H9 (cell line): ENCODE measurements at regions not wholly inside any gene's neighbourhood (a gene's known extent, or its start where the extent isn't known, plus 50 kb on each side); places are given as distances from the start of the nearest gene placed in this dataset.

Source experiments
- DNase-seq: peaks from one replicate; pipeline ENCODE4 v3.0.0-alpha.2; 2017
- H2AFZ ChIP-seq: one replicate; pipeline ENCODE4 v1.6.1; 2013; ENCODE audit warnings: mild to moderate bottlenecking, low read length, control low read depth, moderate library complexity
- H2AK5ac ChIP-seq: 2 replicates; pipeline ENCODE4 v1.6.1; 2013; ENCODE audit warnings: low read length, control low read depth, mixed read lengths; ENCODE audit not compliant: insufficient read length
- H2BK120ac ChIP-seq: one replicate; pipeline ENCODE4 v1.6.1; 2013; ENCODE audit warnings: low read depth, mild to moderate bottlenecking, low read length, control low read depth, inconsistent platforms; ENCODE audit not compliant: poor library complexity, severe bottlenecking
- H2BK12ac ChIP-seq: 2 replicates; pipeline ENCODE4 v1.6.1; 2013; ENCODE audit warnings: low read length, control low read depth, mixed read lengths, low read depth; ENCODE audit not compliant: insufficient read length
- H2BK15ac ChIP-seq: 2 replicates; pipeline ENCODE4 v1.6.1; 2013; ENCODE audit warnings: low read depth, low read length, control low read depth
- H2BK20ac ChIP-seq: one replicate; pipeline ENCODE4 v1.6.1; 2013; ENCODE audit warnings: low read depth, mild to moderate bottlenecking, low read length, control low read depth, inconsistent platforms; ENCODE audit not compliant: poor library complexity, severe bottlenecking
- H2BK5ac ChIP-seq: 2 replicates; pipeline ENCODE4 v1.6.1; 2013; ENCODE audit warnings: low read length, control low read depth, mixed read lengths; ENCODE audit not compliant: insufficient read length
- H3K14ac ChIP-seq: 2 replicates; pipeline ENCODE4 v1.6.1; 2013; ENCODE audit warnings: low read length, control low read depth; ENCODE audit not compliant: insufficient read depth
- H3K18ac ChIP-seq: 2 replicates; pipeline ENCODE4 v1.6.1; 2013; ENCODE audit warnings: low read depth, mild to moderate bottlenecking, mixed read lengths, low read length, control low read depth; ENCODE audit not compliant: insufficient read length
- H3K23ac ChIP-seq: 2 replicates; pipeline ENCODE4 v1.6.1; 2013; ENCODE audit warnings: low read length, control low read depth, mixed read lengths, low read depth; ENCODE audit not compliant: insufficient read length
- H3K23me2 ChIP-seq: 2 replicates; pipeline ENCODE4 v1.6.1; 2013; ENCODE audit warnings: low read depth, mild to moderate bottlenecking, mixed read lengths, low read length, control low read depth; ENCODE audit not compliant: insufficient read length, poor library complexity, severe bottlenecking
- H3K27ac ChIP-seq: 2 replicates; pipeline ENCODE4 v1.5.1; 2013; ENCODE audit warnings: low read length, control low read depth, mixed read lengths, low read depth; ENCODE audit not compliant: insufficient read length
- H3K27me3 ChIP-seq: 2 replicates; pipeline ENCODE4 v1.6.1; 2013; ENCODE audit warnings: low read length, control low read depth, inconsistent platforms; ENCODE audit not compliant: insufficient read depth
- H3K4ac ChIP-seq: 2 replicates; pipeline ENCODE4 v1.6.1; 2013; ENCODE audit warnings: low read depth, mild to moderate bottlenecking, control low read depth, inconsistent platforms, low read length, moderate library complexity
- H3K4me1 ChIP-seq: 2 replicates; pipeline ENCODE4 v1.6.1; 2013; ENCODE audit warnings: low read length, control low read depth, inconsistent platforms; ENCODE audit not compliant: insufficient read depth
- H3K4me2 ChIP-seq: 2 replicates; pipeline ENCODE4 v1.6.1; 2013; ENCODE audit warnings: low read length, control low read depth, mixed read lengths; ENCODE audit not compliant: insufficient read length, insufficient read depth
- H3K56ac ChIP-seq: 2 replicates; pipeline ENCODE4 v1.6.1; 2013; ENCODE audit warnings: low read depth, mild to moderate bottlenecking, mixed read lengths, low read length, control low read depth; ENCODE audit not compliant: insufficient read length
- H3K79me1 ChIP-seq: 2 replicates; pipeline ENCODE4 v1.6.1; 2013; ENCODE audit warnings: low read depth, mild to moderate bottlenecking, moderate library complexity, low read length, control low read depth, inconsistent platforms; ENCODE audit not compliant: insufficient read depth, poor library complexity, severe bottlenecking
- H3K79me2 ChIP-seq: 2 replicates; pipeline ENCODE4 v1.6.1; 2013; ENCODE audit warnings: low read length, control low read depth, inconsistent platforms; ENCODE audit not compliant: insufficient read depth
- H3K9ac ChIP-seq: 2 replicates; pipeline ENCODE4 v1.6.1; 2013; ENCODE audit warnings: low read length, control low read depth, mixed read lengths; ENCODE audit not compliant: insufficient read length; ENCODE audit errors: extremely low read depth
- H3K9me3 ChIP-seq: one replicate; pipeline ENCODE4 v1.6.1; 2013; ENCODE audit warnings: low read depth, low read length, inconsistent platforms; ENCODE audit not compliant: control insufficient read depth
- H3T11ph ChIP-seq: one replicate; pipeline ENCODE4 v1.6.1; 2013; ENCODE audit warnings: mild to moderate bottlenecking, low read length, control low read depth, inconsistent platforms
- H4K20me1 ChIP-seq: one replicate; pipeline ENCODE4 v1.6.1; 2013; ENCODE audit not compliant: control insufficient read depth, insufficient read length, insufficient read depth
- H4K5ac ChIP-seq: 2 replicates; pipeline ENCODE4 v1.6.1; 2013; ENCODE audit warnings: low read depth, mild to moderate bottlenecking, mixed read lengths, low read length, control low read depth; ENCODE audit not compliant: insufficient read length
- H4K8ac ChIP-seq: replicated peaks from 2 replicates; pipeline ENCODE4 v1.6.1; 2013; ENCODE audit warnings: low read length, control low read depth, mixed read lengths, low read depth; ENCODE audit not compliant: insufficient read length
- H4K91ac ChIP-seq: 2 replicates; pipeline ENCODE4 v1.6.1; 2013; ENCODE audit warnings: low read depth, mild to moderate bottlenecking, moderate library complexity, mixed read lengths, low read length, control low read depth; ENCODE audit not compliant: insufficient read length
- H3K27ac Mint-ChIP-seq, 3 experiments: 2 replicates in 2 of 3; 3 replicates in 1 of 3; pipeline ENCODE4 v1.8.0; 2020 to 2021; ENCODE audit warnings: mixed read lengths in 3 of 3, mild to moderate bottlenecking in 1 of 3, moderate library complexity in 1 of 3
- H3K27me3 Mint-ChIP-seq: 2 replicates; pipeline ENCODE4 v1.8.0; 2021; ENCODE audit warnings: low read depth, mild to moderate bottlenecking, moderate library complexity, mixed read lengths
- H3K36me3 Mint-ChIP-seq, 3 experiments: 2 replicates in 2 of 3; 3 replicates in 1 of 3; pipeline ENCODE4 v1.8.0; 2020 to 2021; ENCODE audit warnings: low read depth in 3 of 3, mixed read lengths in 3 of 3; ENCODE audit not compliant: insufficient read depth in 1 of 3
- H3K4me1 Mint-ChIP-seq, 2 experiments: 2 replicates each; pipeline ENCODE4 v1.8.0; 2020; ENCODE audit warnings: mixed read lengths in 2 of 2
- H3K4me3 Mint-ChIP-seq, 2 experiments: 2 replicates in 1 of 2; 3 replicates in 1 of 2; pipeline ENCODE4 v1.8.0; 2020 to 2021; ENCODE audit warnings: mild to moderate bottlenecking in 2 of 2, mixed read lengths in 2 of 2, moderate library complexity in 1 of 2
- H3K9me3 Mint-ChIP-seq, 2 experiments: 2 replicates in 1 of 2; 3 replicates in 1 of 2; pipeline ENCODE4 v1.8.0; 2020; ENCODE audit warnings: mild to moderate bottlenecking in 2 of 2, mixed read lengths in 2 of 2, moderate library complexity in 1 of 2
- CTCF ChIP-seq: fragments of 200-600 bp; sonication (generic); conservative IDR thresholded peaks from 3 replicates; pipeline ENCODE4 v1.8.0; 2021; ENCODE audit warnings: antibody characterized with exemption, mild to moderate bottlenecking
- WGBS: extraction: QIAGEN DNeasy Blood & Tissue Kit; methylation state at CpG from one replicate; pipeline ENCODE4 v1.1.7; 2013; ENCODE audit warnings: missing lambda C conversion rate, low lambda C conversion rate, mixed read lengths; ENCODE audit not compliant: insufficient read length; ENCODE audit errors: extremely low coverage; 5-methylcytosine and 5-hydroxymethylcytosine counted together

- Histone ChIP-seq H3K4me1 (no peaks in the 10 kb centered on the region), H2BK20ac (no peak overlapping the region), H2BK5ac (no peak overlapping the region), H3K79me2 (no peaks in the 10 kb centered on the region), H4K20me1 (no peaks in the 10 kb centered on the region), H4K91ac (no peak overlapping the region), H3K14ac (no peak overlapping the region), H4K8ac (no peak overlapping the region), H2BK12ac (no peak overlapping the region), H2AFZ (no peak overlapping the region), H3K9me3 (no peaks in the 10 kb centered on the region), H2BK120ac (no peak overlapping the region), H3K4me2 (no peak overlapping the region), H3K18ac (no peak overlapping the region), H3T11ph (no peak overlapping the region), H2BK15ac (no peak overlapping the region), H3K27me3 (no peaks in the 10 kb centered on the region), H3K9ac (no peak overlapping the region), H4K5ac (no peak overlapping the region), H3K23me2 (no peaks in the 10 kb centered on the region), H3K27ac (no peak overlapping the region), H3K56ac (no peak overlapping the region), H3K79me1 (no peaks in the 10 kb centered on the region), H2AK5ac (no peak overlapping the region), H3K23ac (no peak overlapping the region), H3K4ac (no peak overlapping the region)
- no peaks in the 10 kb centered on the region for H3K36me3 Mint-ChIP-seq
- H3K4me3 Mint-ChIP-seq, result no peak overlapping the region
- TF ChIP-seq CTCF, result no peak
- no peaks in the 10 kb centered on the region; a peak in 1 of 5 replicates for H3K9me3 Mint-ChIP-seq
- DNase-seq, result no peak
- no peak overlapping the region for H3K27ac Mint-ChIP-seq
- H3K27me3 Mint-ChIP-seq, result no peaks in the 10 kb centered on the region
- peaks cover 8 to 16% of the 10 kb centered on the region in 2 experiments for H3K4me1 Mint-ChIP-seq
- WGBS, result no CpG with 5 or more reads among the region's 1 CpG
Measured at GRCh38 chr3:189512039-189512438, 119.2 kb upstream of the TP63 start.
